SK-N-SH (cell line): ENCODE measurements at regions not wholly inside any gene's neighbourhood (a gene's known extent, or its start where the extent isn't known, plus 50 kb on each side); places are given as distances from the start of the nearest gene placed in this dataset.

Experiments used
- CTCF ChIA-PET: fragments of 300-600, 350-600 bp; formaldehyde crosslinking; extraction: SDS; loops from one replicate; lab custom pipeline; 2021; lab: Yijun Ruan, JAX
- POLR2A ChIA-PET: fragments of 350-600 bp; sonication (Branson Sonifier 250); formaldehyde crosslinking; extraction: SDS; loops from one replicate; lab custom pipeline; 2020; ENCODE audit warnings: antibody characterized with exemption, inconsistent platforms; lab: Yijun Ruan, JAX
- DNase-seq: peaks from one replicate; pipeline ENCODE4 v3.0.0; 2012
- H2AFZ ChIP-seq: fragments of 200-600 bp; sonication (generic); 2 replicates; pipeline ENCODE4 v1.8.1; 2016; ENCODE audit warnings: antibody characterized with exemption, mild to moderate bottlenecking, low read depth
- H3F3A ChIP-seq: fragments of 200-600 bp; sonication (generic); replicated peaks from 2 replicates; pipeline ENCODE3; 2016; ENCODE audit warnings: antibody characterized with exemption, mild to moderate bottlenecking; ENCODE audit not compliant: insufficient read depth
- H3K27ac ChIP-seq, 2 experiments: fragments of 200-500 bp in 1 of 2; fragments of 200-600 bp in 1 of 2; sonication (Bioruptor generic) in 1 of 2; sonication (generic), shearing (Covaris generic) in 1 of 2; 2 replicates each; pipeline versions ENCODE4 v1.5.1 to v1.6.1; 2014 to 2016; ENCODE audit warnings: low read depth in 2 of 2, inconsistent platforms in 1 of 2, low read length in 1 of 2, mild to moderate bottlenecking in 1 of 2, mixed read lengths in 1 of 2
- H3K27me3 ChIP-seq: fragments of 200-600 bp; sonication (generic), shearing (Covaris generic); 2 replicates; pipeline ENCODE4 v1.6.1; 2016; ENCODE audit warnings: mixed run types; ENCODE audit not compliant: insufficient read depth
- H3K36me3 ChIP-seq, 2 experiments: fragments of 200-500 bp in 1 of 2; fragments of 200-600 bp in 1 of 2; sonication (Bioruptor generic) in 1 of 2; sonication (generic) in 1 of 2; replicated peaks in 1 of 2; 2 replicates each; pipeline versions ENCODE3 to v1.5.1; 2014 to 2016; ENCODE audit warnings: low read length in 1 of 2, mild to moderate bottlenecking in 1 of 2; ENCODE audit not compliant: insufficient read depth in 2 of 2, control insufficient read depth in 1 of 2
- H3K4me1 ChIP-seq, 2 experiments: fragments of 200-500 bp in 1 of 2; fragments of 200-600 bp in 1 of 2; sonication (Bioruptor generic) in 1 of 2; sonication (generic), shearing (Covaris generic) in 1 of 2; 2 replicates each; pipeline versions ENCODE4 v1.5.1 to v1.6.1; 2014 to 2016; ENCODE audit warnings: low read depth in 1 of 2, low read length in 1 of 2, mixed run types in 1 of 2; ENCODE audit not compliant: insufficient read depth in 2 of 2, control insufficient read depth in 1 of 2
- H3K4me2 ChIP-seq: fragments of 200-600 bp; sonication (generic), shearing (Covaris generic); 2 replicates; pipeline ENCODE4 v1.6.1; 2017; ENCODE audit warnings: mixed run types
- H3K4me3 ChIP-seq, 2 experiments: fragments of 200-500 bp in 1 of 2; fragments of 200-600 bp in 1 of 2; sonication (Bioruptor generic) in 1 of 2; sonication (generic), shearing (Covaris generic) in 1 of 2; 2 replicates each; pipeline versions ENCODE4 v1.5.1 to v1.8.1; 2014 to 2016; ENCODE audit warnings: low read depth in 2 of 2, inconsistent platforms in 1 of 2, low read length in 1 of 2, mild to moderate bottlenecking in 1 of 2, mixed read lengths in 1 of 2, moderate library complexity in 1 of 2
- H3K79me2 ChIP-seq: fragments of 200-600 bp; sonication (generic); 2 replicates; pipeline ENCODE4 v1.8.1; 2017; ENCODE audit warnings: mild to moderate bottlenecking; ENCODE audit not compliant: insufficient read depth
- H3K9ac ChIP-seq: fragments of 200-600 bp; sonication (generic); 2 replicates; pipeline ENCODE4 v1.6.1; 2017; ENCODE audit warnings: mixed run types
- H3K9me2 ChIP-seq: fragments of 200-600 bp; sonication (generic); 2 replicates; pipeline ENCODE4 v1.6.1; 2017; ENCODE audit warnings: mixed run types
- H3K9me3 ChIP-seq: fragments of 200-600 bp; sonication (generic); 2 replicates; pipeline ENCODE4 v1.6.1; 2017; ENCODE audit warnings: mixed run types, mild to moderate bottlenecking, moderate library complexity
- H4K20me1 ChIP-seq: fragments of 200-600 bp; sonication (generic); 2 replicates; pipeline ENCODE4 v1.6.1; 2017; ENCODE audit warnings: mild to moderate bottlenecking, mixed run types; ENCODE audit not compliant: insufficient read depth
- CHD2 ChIP-seq: fragments of 150-350 bp; IDR thresholded peaks from 2 replicates; pipeline ENCODE4 v1.6.1; 2018; ENCODE audit warnings: low read length; ENCODE audit not compliant: partially characterized antibody
- EP300 ChIP-seq, 2 experiments: IDR thresholded peaks; 2 replicates each; pipeline versions ENCODE4 v1.4.0 to v1.6.1; 2012; ENCODE audit warnings: borderline replicate concordance in 1 of 2, low read depth in 1 of 2, low read length in 1 of 2
- EZH2phosphoT487 ChIP-seq: fragments of 200-600 bp; sonication (generic); IDR thresholded peaks from 2 replicates; pipeline ENCODE4 v1.6.1; 2017; ENCODE audit warnings: low read depth, mixed run types, mild to moderate bottlenecking, antibody characterized with exemption, moderate library complexity, borderline replicate concordance
- FOXM1 ChIP-seq: IDR thresholded peaks from 2 replicates; pipeline ENCODE4 v1.4.0; 2012; ENCODE audit warnings: low read depth, mild to moderate bottlenecking
- GABPA ChIP-seq: IDR thresholded peaks from 2 replicates; pipeline ENCODE4 v1.4.0; 2012; ENCODE audit warnings: low read depth, mild to moderate bottlenecking
- IRF3 ChIP-seq: fragments of 150-350 bp; IDR thresholded peaks from 2 replicates; pipeline ENCODE4 v1.6.1; 2016; ENCODE audit warnings: mild to moderate bottlenecking, low read depth, low read length
- JUND ChIP-seq: IDR thresholded peaks from 2 replicates; pipeline ENCODE4 v1.4.0; 2012
- MAX ChIP-seq: IDR thresholded peaks from 2 replicates; pipeline ENCODE4 v1.4.0; 2012; ENCODE audit warnings: low read depth
- MEF2A ChIP-seq: IDR thresholded peaks from 2 replicates; pipeline ENCODE4 v1.4.0; 2012; ENCODE audit warnings: low read depth, borderline replicate concordance
- NRF1 ChIP-seq: IDR thresholded peaks from 2 replicates; pipeline ENCODE4 v1.6.1; 2012; ENCODE audit warnings: low read depth, mild to moderate bottlenecking, low read length
- POLR2AphosphoS5 ChIP-seq: IDR thresholded peaks from 2 replicates; pipeline ENCODE4 v1.6.1; 2012; ENCODE audit warnings: low read depth, low read length
- RAD21 ChIP-seq: IDR thresholded peaks from 2 replicates; pipeline ENCODE4 v1.6.1; 2012; ENCODE audit warnings: mild to moderate bottlenecking, low read length
- RFX5 ChIP-seq: IDR thresholded peaks from 2 replicates; pipeline ENCODE4 v1.6.1; 2012; ENCODE audit warnings: mild to moderate bottlenecking, improper control_type of control experiment, low read length
- RXRA ChIP-seq: IDR thresholded peaks from 2 replicates; pipeline ENCODE4 v1.4.0; 2012; ENCODE audit warnings: low read depth, mild to moderate bottlenecking, borderline replicate concordance
- SMC3 ChIP-seq: IDR thresholded peaks from 2 replicates; pipeline ENCODE4 v1.6.1; 2012; ENCODE audit warnings: low read depth, low read length, improper control_type of control experiment
- TCF12 ChIP-seq: IDR thresholded peaks from 2 replicates; pipeline ENCODE4 v1.4.0; 2012
- USF2 ChIP-seq: fragments of 150-350 bp; IDR thresholded peaks from 2 replicates; pipeline ENCODE4 v1.6.1; 2017; ENCODE audit warnings: antibody characterized with exemption, low read length, low read depth, borderline replicate concordance
- YY1 ChIP-seq: IDR thresholded peaks from 2 replicates; pipeline ENCODE4 v1.4.0; 2012; ENCODE audit warnings: low read depth, mild to moderate bottlenecking
- WGBS: methylation state at CpG from one replicate; pipeline ENCODE4 v1.1.6; 2017; ENCODE audit warnings: low lambda C conversion rate; 5-methylcytosine and 5-hydroxymethylcytosine counted together

- no peak for TF ChIP-seq IRF3
- no peak for TF ChIP-seq JUND
Measured at GRCh38 chr5:12313602-12314001, 409.4 kb upstream of the CTNND2 start (continued).

GRCh38 chr5:12312343-12312742 is 408.1 kb upstream of the CTNND2 start:
- no peak for TF ChIP-seq SMC3
- TF ChIP-seq FOXM1: no peak
- no peak for TF ChIP-seq RAD21
- TF ChIP-seq RFX5: no peak
- no peak for TF ChIP-seq NRF1
- TF ChIP-seq GABPA: no peak
- TF ChIP-seq MEF2A: no peak
- no peak for TF ChIP-seq EP300 (IDR thresholded peaks at IDR 0.05; ENCODE audit: borderline replicate concordance in 1 of 2, low read depth in 1 of 2, low read length in 1 of 2)
- TF ChIP-seq MAX: no peak
- TF ChIP-seq JUND: no peak
- TF ChIP-seq, all 33 proteins: peak for 0
- Histone ChIP-seq H2AFZ (no peak overlapping the region), H3K27ac (no peak overlapping the region), H3K9me2 (no peaks in the 10 kb centered on the region), H3K27me3 (no peaks in the 10 kb centered on the region), H3K4me2 (no peak overlapping the region), H3K79me2 (no peaks in the 10 kb centered on the region), H3K36me3 (no peaks in the 10 kb centered on the region), H3F3A (no peaks in the 10 kb centered on the region), H3K9me3 (no peaks in the 10 kb centered on the region), H3K9ac (no peak overlapping the region), H4K20me1 (no peaks in the 10 kb centered on the region), H3K4me3 (no peak overlapping the region), H3K4me1 (no peaks in the 10 kb centered on the region)
- CTCF ChIA-PET: no interaction called here
- WGBS: 16% methylated on average over 5 of the region's 5 CpGs
- POLR2A ChIA-PET: no interaction called here
- DNase-seq: no peak

GRCh38 chr5:12294151-12294550 is 389.9 kb upstream of the CTNND2 start:
- Histone ChIP-seq H3K9me2 (no peaks in the 10 kb centered on the region), H3K4me2 (no peak overlapping the region), H3K9me3 (no peaks in the 10 kb centered on the region), H3K27ac (no peak overlapping the region), H3K4me3 (no peak overlapping the region), H4K20me1 (no peaks in the 10 kb centered on the region), H3K9ac (no peak overlapping the region), H3F3A (no peaks in the 10 kb centered on the region), H3K36me3 (no peaks in the 10 kb centered on the region), H2AFZ (no peak overlapping the region), H3K4me1 (no peaks in the 10 kb centered on the region), H3K27me3 (no peaks in the 10 kb centered on the region), H3K79me2 (no peaks in the 10 kb centered on the region; the same call in 1 of the 2 replicates)
- DNase-seq: no peak
- ChIA-PET POLR2A (no interaction called here), CTCF (no interaction called here)
- 6% methylated on average over 4 of the region's 4 CpGs for WGBS
- TF ChIP-seq JUND (no peak), NRF1 (no peak), USF2 (no peak), YY1 (no peak), EZH2phosphoT487 (no peak), RXRA (no peak), GABPA (no peak), POLR2AphosphoS5 (no peak), CHD2 (no peak), TCF12 (no peak)
